CD4-positive, alpha-beta T cell treated with Interleukin-12 subunit alpha and Interleukin-12 subunit beta, for 1 hour (primary cell): ENCODE measurements at regions not wholly inside any gene's neighbourhood (a gene's known extent, or its start where the extent isn't known, plus 50 kb on each side); places are given as distances from the start of the nearest gene placed in this dataset.
"Not testable (repeated sequence)": the region's sequence is repeated elsewhere in the genome, so short reads cannot be mapped to it uniquely, and the experiment has no call there.

Source experiments
- DNase-seq: peaks from one replicate; pipeline ENCODE4 v3.0.0-alpha.2; 2020

- DNase-seq = no peak
These were observed 743.1 kb upstream of the B3GALT2 start for GRCh38 chr1:193929374-193930033.

- DNase-seq = no peak
These were observed 741.1 kb upstream of the B3GALT2 start for GRCh38 chr1:193927550-193927949.

- DNase-seq = no peak
These were observed 740.5 kb upstream of the B3GALT2 start for GRCh38 chr1:193926956-193927355.

GRCh38 chr1:193919827-193920226 is 733.4 kb upstream of the B3GALT2 start:
- no peak for DNase-seq

GRCh38 chr1:193916452-193916851 is 730.0 kb upstream of the B3GALT2 start:
- DNase-seq = no peak

GRCh38 chr1:193914871-193915270 is 728.5 kb upstream of the B3GALT2 start:
- no peak for DNase-seq

GRCh38 chr1:193909406-193910082 is 723.1 kb upstream of the B3GALT2 start:
- no peak for DNase-seq

- DNase-seq = no peak
These were observed 719.1 kb upstream of the B3GALT2 start for GRCh38 chr1:193905288-193906085.

- DNase-seq = no peak
These were observed 705.4 kb upstream of the B3GALT2 start for GRCh38 chr1:193891788-193892187.

- no peak for DNase-seq
These were observed 704.5 kb upstream of the B3GALT2 start for GRCh38 chr1:193890935-193891334.

GRCh38 chr1:193884848-193885558 is 698.6 kb upstream of the B3GALT2 start:
- DNase-seq = no peak

- not testable (repeated sequence) for DNase-seq
These were observed 691.5 kb upstream of the B3GALT2 start for GRCh38 chr1:193877920-193878319.

- no peak for DNase-seq
These were observed 682.0 kb upstream of the B3GALT2 start for GRCh38 chr1:193868425-193868824.

- no peak for DNase-seq
These were observed 669.8 kb upstream of the B3GALT2 start for GRCh38 chr1:193856261-193856660.

GRCh38 chr1:193850745-193851144 is 664.3 kb upstream of the B3GALT2 start:
- no peak for DNase-seq

GRCh38 chr1:193846876-193847604 is 660.6 kb upstream of the B3GALT2 start:
- no peak for DNase-seq

- no peak for DNase-seq
These were observed 660.0 kb upstream of the B3GALT2 start for GRCh38 chr1:193846411-193846810.

GRCh38 chr1:193841857-193842256 is 655.4 kb upstream of the B3GALT2 start:
- DNase-seq = no peak

- DNase-seq = no peak
These were observed 645.1 kb upstream of the B3GALT2 start for GRCh38 chr1:193831465-193831864.

GRCh38 chr1:193827516-193827915 is 641.1 kb upstream of the B3GALT2 start:
- no peak for DNase-seq

- DNase-seq = no peak
These were observed 633.0 kb upstream of the B3GALT2 start for GRCh38 chr1:193819376-193819775.

GRCh38 chr1:193807208-193807607 is 620.8 kb upstream of the B3GALT2 start:
- DNase-seq = no peak
